ENCODE measurements at regions not wholly inside any gene's neighbourhood (a gene's known extent, or its start where the extent isn't known, plus 50 kb on each side); places are given as distances from the start of the nearest gene placed in this dataset.

DNA sequence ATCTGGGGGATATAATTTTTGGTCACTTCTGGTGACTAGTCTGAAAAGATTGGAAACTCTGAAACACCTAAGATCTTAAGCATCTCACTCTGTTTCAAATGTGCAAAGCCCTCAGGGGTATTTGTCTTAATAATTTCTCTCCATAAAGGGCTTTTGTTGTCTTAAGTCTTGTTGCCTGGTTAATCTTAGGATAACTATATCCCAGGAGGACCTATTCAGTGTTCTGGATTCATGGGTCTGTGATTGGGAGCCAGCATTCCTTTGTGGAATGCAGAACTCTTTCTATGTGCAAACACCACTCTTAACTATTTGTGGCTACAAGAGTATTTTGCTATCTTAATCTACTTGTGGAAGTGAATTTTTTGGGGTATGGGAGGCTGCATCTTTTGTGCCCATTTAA is 1573.0 kb upstream of the PRMT6 start:
- H3K36me3 ChIP-seq, result no peaks in the 10 kb centered on the region
- no peaks in the 10 kb centered on the region for H3F3A ChIP-seq (ENCODE audit: low read depth)
- no peaks in the 10 kb centered on the region for H4K20me1 ChIP-seq (ENCODE audit: low read depth)
- no peaks in the 10 kb centered on the region for H3K79me2 ChIP-seq (ENCODE audit: low read depth)
- no peak overlapping the region for H3K4me3 ChIP-seq
- no peak overlapping the region for H3K4me3 Mint-ChIP-seq
- H3K9me3 Mint-ChIP-seq, result no peaks in the 10 kb centered on the region
- H3K4me1 Mint-ChIP-seq, result no peaks in the 10 kb centered on the region
- no peak overlapping the region for H2AFZ ChIP-seq (replicated peaks)
- no peaks in the 10 kb centered on the region for H3K9me3 ChIP-seq (ENCODE audit: low read depth)
- no peak overlapping the region for H3K27ac ChIP-seq
- DNase-seq (ENCODE audit: low spot score), result no peak
- no peak for TF ChIP-seq EZH2phosphoT487 (IDR thresholded peaks at IDR 0.05)
- no peak for TF ChIP-seq EZH2 (IDR thresholded peaks at IDR 0.05)
- TF ChIP-seq, protein P1, sequence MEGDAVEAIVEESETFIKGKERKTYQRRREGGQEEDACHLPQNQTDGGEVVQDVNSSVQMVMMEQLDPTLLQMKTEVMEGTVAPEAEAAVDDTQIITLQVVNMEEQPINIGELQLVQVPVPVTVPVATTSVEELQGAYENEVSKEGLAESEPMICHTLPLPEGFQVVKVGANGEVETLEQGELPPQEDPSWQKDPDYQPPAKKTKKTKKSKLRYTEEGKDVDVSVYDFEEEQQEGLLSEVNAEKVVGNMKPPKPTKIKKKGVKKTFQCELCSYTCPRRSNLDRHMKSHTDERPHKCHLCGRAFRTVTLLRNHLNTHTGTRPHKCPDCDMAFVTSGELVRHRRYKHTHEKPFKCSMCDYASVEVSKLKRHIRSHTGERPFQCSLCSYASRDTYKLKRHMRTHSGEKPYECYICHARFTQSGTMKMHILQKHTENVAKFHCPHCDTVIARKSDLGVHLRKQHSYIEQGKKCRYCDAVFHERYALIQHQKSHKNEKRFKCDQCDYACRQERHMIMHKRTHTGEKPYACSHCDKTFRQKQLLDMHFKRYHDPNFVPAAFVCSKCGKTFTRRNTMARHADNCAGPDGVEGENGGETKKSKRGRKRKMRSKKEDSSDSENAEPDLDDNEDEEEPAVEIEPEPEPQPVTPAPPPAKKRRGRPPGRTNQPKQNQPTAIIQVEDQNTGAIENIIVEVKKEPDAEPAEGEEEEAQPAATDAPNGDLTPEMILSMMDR (IDR thresholded peaks at IDR 0.05), result no peak
- no peaks in the 10 kb centered on the region for H3K36me3 Mint-ChIP-seq
- H3K27me3 ChIP-seq, result no peaks in the 10 kb centered on the region
- no peaks in the 10 kb centered on the region for H3K4me1 ChIP-seq
- H3K9ac ChIP-seq, result no peak overlapping the region
- no peak overlapping the region for H3K4me2 ChIP-seq
- H3K27ac Mint-ChIP-seq, result no peak overlapping the region
- no peaks in the 10 kb centered on the region for H3K27me3 Mint-ChIP-seq (ENCODE audit: insufficient read depth, low read depth)

DNA sequence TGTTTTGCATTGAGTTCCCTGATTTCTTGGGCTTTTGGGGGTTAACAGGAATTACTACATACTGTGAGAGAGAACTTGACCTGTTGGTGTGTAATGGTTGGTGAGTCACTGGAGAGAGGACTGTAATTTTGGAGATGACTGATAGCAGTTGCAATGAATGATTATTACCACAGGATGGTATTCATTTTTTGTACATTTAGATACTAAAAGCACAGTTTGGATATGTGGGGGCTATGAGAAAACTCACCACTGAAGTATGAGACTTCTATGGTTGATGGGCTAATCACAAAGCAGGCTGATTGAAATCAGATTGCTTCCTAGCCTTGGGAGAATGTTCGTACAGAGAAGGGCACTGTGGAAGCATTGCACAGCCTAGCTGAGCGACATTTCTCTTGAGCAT is 1571.3 kb upstream of the PRMT6 start:
- no peak overlapping the region for H3K4me2 ChIP-seq
- H2AFZ ChIP-seq (replicated peaks), result no peak overlapping the region
- H3K9me3 ChIP-seq (ENCODE audit: low read depth), result no peaks in the 10 kb centered on the region
- H3K27me3 ChIP-seq, result no peaks in the 10 kb centered on the region
- Mint-ChIP-seq H3K27me3 (ENCODE audit: insufficient read depth, low read depth) (no peaks in the 10 kb centered on the region), H3K4me3 (no peak overlapping the region), H3K9me3 (peaks cover 2% of the 10 kb centered on the region), H3K27ac (no peak overlapping the region), H3K4me1 (no peaks in the 10 kb centered on the region), H3K36me3 (no peaks in the 10 kb centered on the region)
- H4K20me1 ChIP-seq (ENCODE audit: low read depth), result no peaks in the 10 kb centered on the region
- no peaks in the 10 kb centered on the region for H3K79me2 ChIP-seq (ENCODE audit: low read depth)
- no peaks in the 10 kb centered on the region for H3F3A ChIP-seq (ENCODE audit: low read depth)
- no peak overlapping the region for H3K9ac ChIP-seq
- H3K27ac ChIP-seq, result no peak overlapping the region
- no peaks in the 10 kb centered on the region for H3K4me1 ChIP-seq
- TF ChIP-seq, protein P1 (IDR thresholded peaks at IDR 0.05), result no peak
- TF ChIP-seq EZH2phosphoT487 (IDR thresholded peaks at IDR 0.05) (no peak), EZH2 (IDR thresholded peaks at IDR 0.05) (no peak)
- H3K4me3 ChIP-seq, result no peak overlapping the region
- no peak for DNase-seq (ENCODE audit: low spot score)
- H3K36me3 ChIP-seq, result no peaks in the 10 kb centered on the region

DNA sequence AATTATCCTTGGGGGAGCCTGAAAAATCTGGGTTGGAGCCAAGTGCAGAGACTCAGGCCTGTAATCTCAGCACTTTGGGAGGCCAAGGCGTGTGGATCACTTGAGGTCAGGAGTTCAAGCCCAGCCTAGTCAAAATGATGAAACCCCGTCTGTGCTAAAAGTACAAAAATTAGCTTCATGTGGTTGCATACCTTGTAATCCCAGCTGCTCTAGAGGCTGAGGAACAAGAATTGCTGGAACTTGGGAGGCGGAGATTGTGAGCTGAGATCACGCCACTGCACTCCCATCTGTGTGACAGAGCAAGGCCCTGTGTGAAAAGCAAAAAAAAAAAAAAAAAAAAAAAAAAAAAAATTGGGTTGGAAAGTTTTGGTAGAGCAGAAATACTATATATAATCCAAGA is 1563.6 kb upstream of the PRMT6 start:
- Histone ChIP-seq H3K9me3 (ENCODE audit: low read depth) (no peaks in the 10 kb centered on the region), H4K20me1 (ENCODE audit: low read depth) (no peaks in the 10 kb centered on the region), H3F3A (ENCODE audit: low read depth) (no peaks in the 10 kb centered on the region), H3K27ac (no peak overlapping the region), H3K79me2 (ENCODE audit: low read depth) (no peaks in the 10 kb centered on the region), H3K27me3 (no peaks in the 10 kb centered on the region), H3K4me3 (no peak overlapping the region), H3K4me2 (no peak overlapping the region), H3K9ac (no peak overlapping the region), H3K4me1 (no peaks in the 10 kb centered on the region), H2AFZ (replicated peaks) (no peak overlapping the region), H3K36me3 (no peaks in the 10 kb centered on the region)
- Mint-ChIP-seq H3K4me3 (no peak overlapping the region), H3K4me1 (no peaks in the 10 kb centered on the region), H3K36me3 (no peaks in the 10 kb centered on the region), H3K27me3 (ENCODE audit: insufficient read depth, low read depth) (no peaks in the 10 kb centered on the region), H3K9me3 (peaks cover 2% of the 10 kb centered on the region), H3K27ac (no peak overlapping the region)
- DNase-seq (ENCODE audit: low spot score), result no peak
- TF ChIP-seq EZH2 (IDR thresholded peaks at IDR 0.05), result no peak
- TF ChIP-seq, protein P1 (IDR thresholded peaks at IDR 0.05), result no peak
- no peak for TF ChIP-seq EZH2phosphoT487 (IDR thresholded peaks at IDR 0.05)

DNA sequence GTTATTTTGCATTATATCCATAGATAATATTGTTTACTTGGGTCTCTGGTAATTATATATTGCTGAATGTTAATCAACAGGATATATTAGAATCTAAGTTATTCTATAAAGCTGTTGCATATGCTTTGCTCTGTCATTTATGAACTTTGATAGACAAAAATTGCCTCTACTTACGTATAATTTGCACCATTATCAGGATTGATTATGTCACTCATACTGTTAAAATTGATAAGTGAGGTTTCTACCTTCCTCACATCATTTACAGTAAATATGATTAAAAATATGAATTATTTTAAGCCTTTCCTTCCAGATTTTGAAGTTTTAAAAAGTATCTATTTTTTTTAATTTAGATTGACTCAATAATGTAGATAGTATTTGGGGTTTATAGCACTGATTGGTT is 1540.4 kb upstream of the PRMT6 start:
- no peaks in the 10 kb centered on the region for H3K36me3 ChIP-seq
- no peak for DNase-seq (ENCODE audit: low spot score)
- no peaks in the 10 kb centered on the region for H3K79me2 ChIP-seq (ENCODE audit: low read depth)
- H3K27ac ChIP-seq, result no peak overlapping the region
- no peaks in the 10 kb centered on the region for H4K20me1 ChIP-seq (ENCODE audit: low read depth)
- no peaks in the 10 kb centered on the region for H3K4me1 ChIP-seq
- H3K9ac ChIP-seq, result no peak overlapping the region
- no peaks in the 10 kb centered on the region for H3K27me3 ChIP-seq
- H3K27ac Mint-ChIP-seq, result no peak overlapping the region
- H3K4me1 Mint-ChIP-seq, result no peaks in the 10 kb centered on the region
- TF ChIP-seq EZH2phosphoT487 (IDR thresholded peaks at IDR 0.05) (no peak), EZH2 (IDR thresholded peaks at IDR 0.05) (no peak)
- TF ChIP-seq, protein P1 (IDR thresholded peaks at IDR 0.05), result no peak
- H3K4me2 ChIP-seq, result no peak overlapping the region
- no peak overlapping the region for H3K4me3 ChIP-seq
- no peaks in the 10 kb centered on the region for H3K9me3 Mint-ChIP-seq
- H3K9me3 ChIP-seq (ENCODE audit: low read depth), result no peaks in the 10 kb centered on the region
- no peak overlapping the region for H3K4me3 Mint-ChIP-seq
- no peaks in the 10 kb centered on the region for H3K27me3 Mint-ChIP-seq (ENCODE audit: insufficient read depth, low read depth)
- no peak overlapping the region for H2AFZ ChIP-seq (replicated peaks)
- no peaks in the 10 kb centered on the region for H3K36me3 Mint-ChIP-seq
- H3F3A ChIP-seq (ENCODE audit: low read depth), result no peaks in the 10 kb centered on the region
